GM19324 (cell line): ENCODE measurements at regions not wholly inside any gene's neighbourhood (a gene's known extent, or its start where the extent isn't known, plus 50 kb on each side); places are given as distances from the start of the nearest gene placed in this dataset.

Experiments
- ATAC-seq: cut with Tn5 transposase; IDR thresholded peaks from one replicate; pipeline ENCODE4 v1.9.1; 2021; ENCODE audit warnings: mild to moderate bottlenecking, moderate library complexity; ENCODE audit not compliant: unreplicated experiment, low FRiP score

GRCh38 chr3:34983631-34984030, 655.7 kb upstream of the ARPP21 start:
- ATAC-seq: no peak

DNA sequence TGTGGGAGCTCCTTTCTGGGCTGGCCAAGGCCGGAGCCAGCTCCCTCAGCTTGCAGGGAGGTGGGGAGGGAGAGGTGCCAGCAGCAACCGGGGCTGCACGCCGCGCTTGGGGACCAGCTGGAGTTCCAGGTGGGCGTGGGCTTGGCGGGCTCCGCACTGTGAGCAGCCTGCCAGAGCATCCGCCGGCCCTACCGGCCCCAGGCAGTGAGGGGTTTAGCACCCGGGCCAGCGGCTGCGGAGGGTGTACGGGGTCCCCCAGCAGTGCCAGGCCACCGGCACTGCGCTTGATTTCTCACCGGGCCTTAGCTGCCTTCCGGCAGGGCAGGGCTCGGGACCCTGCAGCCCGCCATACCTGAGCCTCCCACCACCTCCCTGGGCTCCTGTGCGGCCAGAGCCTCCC, 651.0 kb upstream of the ARPP21 start:
- no peak for ATAC-seq

DNA sequence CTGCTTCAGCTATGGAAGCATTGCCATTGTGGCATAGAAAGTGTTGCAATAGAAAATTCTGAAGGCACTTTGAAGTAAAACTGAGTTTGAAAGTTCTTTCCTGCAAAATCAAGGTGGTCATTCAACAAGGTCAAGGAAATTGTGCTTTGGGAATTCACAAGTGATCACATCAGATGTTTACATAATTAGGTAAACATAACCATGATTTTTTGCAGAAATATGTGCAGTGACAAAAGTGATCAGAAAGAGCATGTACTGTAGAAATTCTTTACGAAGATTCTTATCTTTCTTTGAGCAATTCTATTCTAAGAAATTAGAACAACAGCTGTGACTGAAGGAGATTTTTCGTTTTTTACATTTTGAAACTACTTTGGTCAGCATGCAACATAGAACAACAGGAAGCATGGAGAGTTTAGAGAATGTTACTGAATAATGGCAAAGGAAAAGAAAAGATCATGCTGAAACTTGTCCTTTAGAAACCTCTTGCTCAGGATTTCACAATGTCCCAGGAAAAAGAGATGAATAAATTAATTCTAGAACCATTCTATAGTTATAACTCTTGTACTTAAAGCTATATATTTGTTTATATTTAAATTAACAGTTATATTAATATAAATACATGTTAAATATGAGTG, 643.4 kb upstream of the ARPP21 start:
- ATAC-seq: no peak

DNA sequence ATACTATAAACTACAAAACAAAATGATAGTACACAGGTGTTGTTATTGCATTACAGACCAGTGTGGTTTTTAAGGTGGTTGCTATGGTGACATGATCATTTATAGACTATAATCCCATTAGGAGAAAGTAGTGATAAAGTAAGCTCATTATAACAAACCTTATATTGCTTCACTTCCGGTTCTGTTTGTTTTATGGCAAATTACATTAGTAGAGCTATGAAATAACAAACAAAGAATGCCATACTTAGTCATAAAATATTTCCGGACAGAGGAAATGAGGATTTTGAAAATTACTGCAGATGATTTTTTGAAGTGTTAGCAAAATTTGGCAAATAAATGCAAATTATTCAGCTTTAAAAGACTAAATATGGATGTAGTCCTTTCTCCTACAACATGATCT, 640.4 kb upstream of the ARPP21 start:
- no peak for ATAC-seq

- no peak for ATAC-seq
Observed at GRCh38 chr3:35012214-35012613, 627.1 kb upstream of the ARPP21 start.

DNA sequence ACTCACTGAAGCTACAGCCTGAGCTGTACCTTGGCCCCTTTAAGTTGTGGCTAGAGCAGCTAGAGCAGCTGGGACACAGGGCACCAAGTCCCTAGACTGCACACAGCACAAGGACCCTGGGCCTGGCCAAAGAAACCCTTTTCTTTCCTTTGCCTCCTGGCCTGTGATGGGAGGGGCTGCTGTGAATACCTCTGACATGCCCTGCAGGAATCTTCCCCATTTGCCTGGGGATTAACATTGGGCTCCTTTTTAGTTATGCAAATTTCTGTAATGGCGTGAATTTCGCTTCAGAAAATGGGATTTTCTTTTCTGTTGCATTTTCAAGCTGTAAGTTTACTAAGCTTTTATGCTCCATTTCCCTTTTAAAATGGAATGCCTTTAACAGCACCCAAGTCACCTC, 611.2 kb upstream of the ARPP21 start:
- ATAC-seq: no peak

DNA sequence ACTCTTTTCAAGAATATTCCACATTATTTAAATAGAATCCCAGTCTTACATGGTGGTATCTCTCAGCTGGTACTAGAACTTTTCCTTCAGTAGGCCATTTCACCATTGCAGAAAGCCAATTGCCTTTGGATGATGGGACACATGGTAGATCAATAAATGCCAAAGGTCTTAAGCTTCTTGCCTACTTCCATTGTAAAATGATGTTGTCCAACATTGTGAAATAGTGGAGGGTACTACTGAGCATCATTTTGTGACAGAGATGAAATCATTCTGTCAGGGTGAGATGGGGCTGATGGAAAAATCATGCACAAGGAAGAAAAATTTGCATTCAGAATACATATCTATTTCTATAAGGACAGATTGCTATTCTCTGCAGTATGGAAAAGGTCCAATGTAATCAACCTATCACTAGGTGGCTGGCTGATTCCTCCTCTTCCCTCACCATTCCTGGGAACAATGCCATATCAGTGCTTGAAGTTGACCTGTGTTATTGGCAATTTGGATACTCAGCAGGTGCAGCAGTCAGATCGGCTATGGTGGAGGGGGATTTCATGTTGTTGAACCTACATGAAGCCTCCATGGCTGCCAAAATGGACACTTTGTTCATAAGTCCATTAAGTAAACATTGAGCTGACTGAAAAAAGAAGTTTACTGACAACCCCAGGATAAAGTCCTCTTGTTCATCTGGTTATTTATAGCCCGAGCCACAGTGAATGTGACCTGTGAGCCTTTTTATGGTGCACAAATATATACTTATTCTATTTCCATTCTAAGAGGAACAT, 596.9 kb upstream of the ARPP21 start:
- no peak for ATAC-seq

DNA sequence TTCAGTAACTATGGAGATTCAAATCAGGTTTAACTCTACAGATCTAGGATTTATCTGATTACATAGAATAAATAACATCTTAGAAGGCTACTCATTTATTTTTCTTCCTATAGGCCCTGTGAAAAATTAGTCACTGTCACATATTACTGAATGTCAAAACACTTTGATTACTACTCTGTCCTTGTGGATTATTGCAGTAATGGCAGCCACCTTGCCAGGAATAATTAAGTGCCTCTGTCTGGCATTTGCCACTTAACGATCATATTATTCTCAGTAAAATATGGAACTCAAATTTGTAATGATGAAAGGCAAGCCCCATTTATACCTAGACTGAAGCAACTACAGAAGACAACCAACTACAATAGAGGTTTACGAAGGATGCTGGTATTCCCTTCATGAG, 596.3 kb upstream of the ARPP21 start:
- no peak for ATAC-seq

- ATAC-seq: no peak
Observed at GRCh38 chr3:35044190-35044589, 595.1 kb upstream of the ARPP21 start.

- ATAC-seq: no peak
Observed at GRCh38 chr3:35045118-35045517, 594.2 kb upstream of the ARPP21 start.

DNA sequence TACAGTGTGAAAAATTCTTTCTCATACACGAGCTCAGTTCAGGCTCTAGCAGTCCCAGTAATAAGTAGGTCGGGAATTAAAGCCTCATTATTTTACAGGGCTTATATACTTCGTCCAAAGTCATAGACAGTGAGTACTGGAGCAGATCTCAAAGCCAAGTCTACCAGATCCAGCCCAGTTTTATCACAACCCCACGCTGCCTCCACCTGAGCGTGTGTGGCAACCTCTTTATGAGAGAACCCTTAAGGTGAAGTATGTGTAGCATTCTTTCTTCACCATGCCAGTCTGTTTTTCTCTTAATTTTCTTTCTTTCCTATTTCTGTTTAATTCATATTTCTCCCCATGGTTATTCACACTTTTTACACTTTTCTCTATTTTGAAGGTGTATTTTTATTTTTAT, 574.6 kb upstream of the ARPP21 start:
- no peak for ATAC-seq

GRCh38 chr3:35065891-35066290, 573.4 kb upstream of the ARPP21 start:
- no peak for ATAC-seq

GRCh38 chr3:35067750-35068149, 571.6 kb upstream of the ARPP21 start:
- ATAC-seq: no peak

DNA sequence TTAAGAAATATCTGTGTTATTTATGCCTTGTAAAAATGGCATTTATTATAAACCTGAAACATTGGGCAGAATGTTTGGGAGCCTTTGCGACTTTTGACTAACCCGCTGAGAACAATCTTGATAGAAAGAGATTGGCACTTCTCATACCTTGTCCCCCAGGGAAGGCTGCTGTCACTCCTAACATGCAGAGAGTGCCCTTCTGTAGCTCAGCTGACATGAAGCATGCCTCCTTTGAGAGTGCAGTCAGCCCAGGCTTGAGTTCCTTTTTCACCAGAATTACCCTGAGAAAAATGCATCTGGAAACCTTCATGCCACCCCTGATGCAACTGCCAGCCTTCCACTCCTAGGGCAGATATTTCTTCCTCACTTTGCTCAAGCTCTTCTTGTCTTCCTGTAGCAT, 569.2 kb upstream of the ARPP21 start:
- ATAC-seq: no peak

GRCh38 chr3:35071772-35072171, 567.6 kb upstream of the ARPP21 start:
- no peak for ATAC-seq

GRCh38 chr3:35078780-35079179, 560.5 kb upstream of the ARPP21 start:
- no peak for ATAC-seq

- ATAC-seq: no peak
Observed at GRCh38 chr3:35079403-35079802, 559.9 kb upstream of the ARPP21 start.

DNA sequence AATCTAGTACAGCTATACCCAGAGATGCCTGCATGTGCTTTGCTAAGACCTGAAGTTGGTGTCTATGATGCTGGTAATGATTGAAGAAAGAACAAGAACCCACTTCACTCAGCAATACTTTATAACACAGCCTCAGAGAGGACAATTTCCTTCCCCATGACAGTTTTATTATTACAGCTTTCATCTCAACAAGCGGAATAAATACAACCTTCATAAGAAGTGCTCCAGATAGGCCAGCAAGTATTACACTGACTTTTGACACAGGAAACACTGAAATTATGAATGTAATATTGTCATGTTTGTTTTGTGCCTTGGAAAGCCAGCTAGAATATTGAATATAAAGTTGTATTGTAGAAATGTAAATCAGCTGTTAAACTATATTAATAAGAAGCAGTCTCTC, 557.4 kb upstream of the ARPP21 start:
- ATAC-seq: no peak

DNA sequence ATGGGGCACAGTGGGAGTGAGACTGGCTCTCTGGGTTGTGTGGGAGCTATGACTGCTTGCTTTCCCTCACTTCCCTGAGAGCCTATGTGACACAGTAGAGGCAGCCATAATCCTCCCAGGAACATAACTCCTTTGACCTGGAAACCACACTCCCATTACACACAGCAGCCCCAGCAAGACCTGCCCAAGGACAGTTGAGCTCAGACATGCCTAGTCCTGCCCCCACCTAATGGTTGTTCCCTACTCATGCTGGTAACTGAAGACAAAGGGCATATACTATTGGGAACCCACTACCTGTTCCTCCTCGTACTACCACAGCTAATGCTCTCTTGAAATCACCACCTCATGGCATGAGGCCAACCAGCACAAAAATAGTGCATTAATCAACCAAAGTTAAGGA, 550.4 kb upstream of the ARPP21 start:
- no peak for ATAC-seq

GRCh38 chr3:35114686-35115085, 524.6 kb upstream of the ARPP21 start:
- no peak for ATAC-seq

DNA sequence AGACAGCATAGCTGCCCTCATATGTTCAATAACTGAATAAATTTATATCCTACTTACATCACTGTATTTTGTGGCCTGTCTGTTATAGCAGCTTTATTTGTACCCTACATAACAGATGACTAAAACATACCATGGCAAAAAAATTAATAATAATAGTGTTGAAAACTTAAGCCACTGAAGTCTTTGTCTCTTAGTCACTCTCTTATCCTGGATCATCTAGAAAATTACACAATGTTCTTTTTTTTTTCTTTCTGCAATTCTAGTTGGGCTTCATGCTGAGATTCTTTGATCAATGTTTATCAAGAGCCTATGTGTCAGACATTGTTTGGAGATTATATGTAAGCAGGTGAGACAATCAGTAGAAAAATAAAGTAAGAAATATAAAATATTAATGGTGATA, 519.3 kb upstream of the ARPP21 start:
- ATAC-seq: no peak

GRCh38 chr3:35137612-35138011, 501.7 kb upstream of the ARPP21 start:
- no peak for ATAC-seq
